Germinal center (tissue), 1 donor: ENCODE measurements at regions not wholly inside any gene's neighbourhood (a gene's known extent, or its start where the extent isn't known, plus 50 kb on each side); places are given as distances from the start of the nearest gene placed in this dataset.
"Not testable (repeated sequence)": the region's sequence is repeated elsewhere in the genome, so short reads cannot be mapped to it uniquely, and the experiment has no call there.

ENCODE experiments used
- DNase-seq: peaks from one replicate; pipeline ENCODE4 v3.0.0; 2012; ENCODE audit warnings: mixed read lengths, low spot score

- DNase-seq, result no peak
Measured at GRCh38 chr6:133051240-133051639, 189.9 kb upstream of the EYA4 start.

GRCh38 chr6:133052465-133052864, 188.7 kb upstream of the EYA4 start:
- no peak for DNase-seq

DNA sequence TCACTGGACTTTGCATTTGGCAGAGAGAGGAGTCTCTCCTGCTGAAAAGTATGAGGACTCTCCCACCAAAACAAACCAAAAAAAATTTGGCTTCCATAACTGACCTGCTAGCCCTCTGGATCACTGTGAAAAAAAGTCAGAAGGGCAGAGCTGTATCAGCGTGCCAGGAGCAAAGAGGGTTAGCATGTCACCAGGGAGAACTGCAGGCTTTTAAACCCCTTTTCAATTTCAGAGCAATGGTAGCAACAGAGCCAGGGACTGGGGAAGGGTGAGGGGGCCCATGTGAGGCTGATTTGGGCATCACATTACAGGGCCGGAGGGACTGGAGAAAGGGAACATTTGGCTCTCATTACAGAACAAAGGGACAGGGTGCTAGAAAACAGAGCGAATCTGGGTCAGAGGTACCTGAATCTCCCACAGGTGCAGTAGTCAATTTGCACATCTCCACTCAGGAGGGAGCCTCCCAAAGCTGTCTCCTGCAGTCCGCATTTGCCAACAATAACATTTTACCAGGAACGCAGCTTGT, 185.7 kb upstream of the EYA4 start:
- DNase-seq, result no peak

GRCh38 chr6:133057352-133057751, 183.8 kb upstream of the EYA4 start:
- DNase-seq, result no peak

GRCh38 chr6:133062077-133062476, 179.1 kb upstream of the EYA4 start:
- DNase-seq, result no peak

- DNase-seq, result no peak
Measured at GRCh38 chr6:133062696-133063306, 178.4 kb upstream of the EYA4 start.

DNA sequence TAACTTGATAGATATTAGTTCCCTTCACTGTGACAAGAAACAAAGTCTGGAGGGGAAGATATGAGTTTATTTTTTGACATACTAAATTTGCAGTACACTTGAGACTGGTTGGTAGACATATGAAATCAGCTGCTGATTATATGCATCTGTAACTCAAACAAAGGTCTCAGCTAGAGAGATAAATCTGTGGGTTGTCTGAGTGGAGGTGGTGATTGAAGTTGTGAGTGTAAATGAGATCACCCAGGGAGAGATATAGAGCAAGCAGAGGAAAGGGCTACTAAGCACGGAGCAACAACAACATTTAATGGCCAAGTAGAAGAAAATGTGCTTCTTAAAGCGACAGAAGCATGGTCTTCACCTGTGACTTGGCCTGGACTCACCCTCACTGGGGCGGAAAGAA, 173.2 kb upstream of the EYA4 start:
- DNase-seq, result no peak

GRCh38 chr6:133070410-133071043, 170.6 kb upstream of the EYA4 start:
- DNase-seq, result no peak

GRCh38 chr6:133079901-133080300, 161.3 kb upstream of the EYA4 start:
- no peak for DNase-seq

GRCh38 chr6:133083248-133083967, 157.7 kb upstream of the EYA4 start:
- DNase-seq, result no peak

DNA sequence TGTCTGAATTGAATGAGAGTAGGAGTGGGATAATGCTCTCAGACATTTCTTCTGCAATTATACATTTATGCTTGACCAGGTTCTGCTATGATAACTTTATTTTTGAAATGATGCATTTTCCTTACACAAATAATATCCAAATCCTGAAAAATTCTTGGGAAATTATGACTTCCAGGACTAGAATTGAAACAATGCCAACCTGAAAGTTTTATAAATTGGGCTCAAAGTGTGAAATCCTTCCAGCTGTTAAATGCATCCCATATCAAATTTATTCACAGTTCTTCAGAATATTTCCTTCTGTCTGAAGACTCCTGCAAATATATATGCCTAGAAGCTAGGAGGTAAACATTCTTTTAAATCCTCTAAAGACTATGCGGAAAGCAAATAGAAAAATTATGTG, 155.7 kb upstream of the EYA4 start:
- no peak for DNase-seq

DNA sequence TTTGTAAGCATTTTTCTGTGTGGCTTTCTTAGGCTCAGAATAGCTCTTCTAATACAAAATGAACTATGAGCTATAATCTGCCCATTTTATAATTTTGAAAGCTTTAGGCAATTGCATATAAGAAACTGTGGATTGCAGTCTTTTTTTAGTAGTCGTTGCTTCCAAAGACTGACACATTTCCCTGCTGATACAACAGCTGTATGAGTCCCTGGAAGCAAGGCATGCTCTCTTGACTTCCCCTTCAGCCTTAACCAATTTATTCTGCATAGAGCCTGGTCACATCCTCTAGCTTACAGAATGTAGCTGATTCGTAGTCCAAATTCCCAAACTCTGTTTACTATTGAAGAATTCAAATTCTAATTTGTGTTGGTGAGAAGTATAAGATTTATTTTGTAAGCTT, 155.3 kb upstream of the EYA4 start:
- DNase-seq, result no peak

DNA sequence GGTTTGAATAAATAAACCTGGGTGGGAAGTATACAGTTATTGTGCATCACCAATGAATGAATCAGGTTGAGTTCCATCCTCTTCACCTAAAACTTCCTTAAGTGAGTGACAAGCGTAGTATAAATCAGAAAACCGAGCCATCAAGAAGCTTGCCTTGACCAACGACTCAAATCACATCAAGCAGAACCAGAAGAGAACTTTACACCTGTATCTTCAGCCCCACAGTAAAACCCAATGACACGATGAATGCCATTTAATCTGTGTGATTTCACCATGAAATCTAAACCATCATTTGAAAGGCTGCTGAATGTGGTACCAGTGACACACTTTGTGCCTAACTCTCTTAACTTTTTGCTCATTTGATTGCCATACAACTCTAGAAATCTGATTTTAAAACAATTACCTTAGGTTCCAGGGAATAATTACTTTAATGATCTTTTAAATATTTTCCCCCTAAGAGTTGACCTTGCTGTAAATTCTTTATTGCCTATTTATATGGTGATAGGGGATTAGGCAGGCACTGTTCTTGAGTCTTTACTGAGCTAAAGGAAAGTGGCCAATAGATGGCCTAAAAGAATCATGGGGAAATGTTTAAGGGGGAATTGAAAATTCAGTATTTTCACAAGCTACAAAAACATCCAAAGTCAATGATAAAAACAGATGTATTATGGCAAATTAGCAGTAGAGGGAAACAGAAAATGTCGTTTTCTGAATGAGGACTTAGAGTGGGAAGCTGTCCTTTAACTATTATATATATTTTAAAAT, 152.0 kb upstream of the EYA4 start:
- DNase-seq, result no peak

- DNase-seq, result no peak
Measured at GRCh38 chr6:133092199-133092598, 149.0 kb upstream of the EYA4 start.

- no peak for DNase-seq
Measured at GRCh38 chr6:133092771-133093170, 148.4 kb upstream of the EYA4 start.

GRCh38 chr6:133093211-133093610, 147.9 kb upstream of the EYA4 start:
- not testable (repeated sequence) for DNase-seq

DNA sequence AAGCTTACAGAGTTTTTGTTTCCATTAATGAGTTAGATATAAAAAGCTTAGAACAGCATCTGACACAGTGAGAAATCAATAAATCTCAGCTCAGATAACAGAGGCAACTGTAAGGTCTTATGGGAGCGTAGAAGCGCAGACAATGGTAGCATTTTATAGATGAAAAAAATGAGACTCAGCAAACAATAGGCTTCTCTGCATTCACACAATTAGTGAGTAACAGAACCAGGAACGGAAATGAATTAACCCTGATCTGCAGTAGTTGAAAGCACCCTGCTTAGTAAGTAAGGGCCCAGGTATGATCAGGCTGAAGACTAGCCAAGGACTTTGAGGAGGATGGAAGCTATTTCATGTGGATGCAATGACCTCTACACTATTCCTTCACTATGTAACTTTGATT, 147.2 kb upstream of the EYA4 start:
- DNase-seq, result no peak

DNA sequence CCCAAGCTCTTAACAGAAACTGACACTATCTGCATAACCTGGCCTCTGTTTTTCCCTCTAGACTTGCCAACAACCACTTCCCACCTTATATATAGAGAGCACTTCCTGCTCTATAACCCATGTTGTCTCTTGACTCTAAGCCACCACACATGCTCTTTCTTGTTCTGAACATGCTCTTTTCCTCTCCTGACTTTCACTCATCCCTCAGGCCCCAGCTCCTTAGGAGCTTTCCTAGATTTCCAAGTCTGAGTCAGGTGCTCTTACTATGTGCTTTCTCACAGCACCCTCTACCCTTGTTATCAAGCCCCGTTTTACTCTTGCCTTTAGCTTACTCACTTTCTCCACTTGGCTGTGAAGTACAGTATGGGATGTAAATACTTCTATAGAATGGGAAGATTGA, 143.9 kb upstream of the EYA4 start:
- no peak for DNase-seq

GRCh38 chr6:133099573-133099972, 141.6 kb upstream of the EYA4 start:
- DNase-seq, result no peak

DNA sequence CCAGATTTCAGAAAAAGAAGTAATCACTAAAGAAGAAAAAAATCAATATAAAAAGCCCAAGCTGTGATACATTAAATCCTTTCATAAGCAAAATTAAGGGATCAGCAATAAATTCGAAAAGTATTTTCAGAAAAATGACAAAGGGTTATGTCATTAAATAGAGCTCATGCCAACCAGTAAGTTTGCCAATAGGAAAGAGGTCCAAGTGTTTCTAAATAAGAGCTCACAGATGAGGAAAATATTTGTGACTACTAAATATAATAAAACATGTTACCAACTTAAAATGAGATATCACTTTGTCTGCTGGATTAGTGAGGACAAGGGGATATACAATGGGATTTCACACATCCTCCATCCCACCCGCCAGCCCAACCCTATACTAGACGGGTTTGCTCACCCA, 140.3 kb upstream of the EYA4 start:
- DNase-seq, result no peak

DNA sequence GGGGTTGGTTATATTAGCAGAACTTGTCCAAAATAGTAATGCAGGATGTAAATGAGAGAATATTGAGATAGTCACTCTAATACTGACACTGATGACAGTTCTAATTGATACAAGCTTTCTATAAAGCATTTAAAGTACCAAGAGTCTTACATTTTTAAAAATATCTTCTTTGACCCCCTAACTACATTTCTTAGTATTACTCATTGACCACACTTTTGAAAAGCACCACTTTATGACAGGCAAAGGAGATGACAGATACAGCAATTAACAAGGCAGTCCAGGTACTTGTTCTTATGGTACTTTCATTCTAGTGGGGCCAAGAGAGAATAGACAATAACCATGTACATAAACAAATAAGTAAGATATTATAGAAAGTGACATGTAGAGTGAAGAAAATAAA, 139.4 kb upstream of the EYA4 start:
- no peak for DNase-seq

DNA sequence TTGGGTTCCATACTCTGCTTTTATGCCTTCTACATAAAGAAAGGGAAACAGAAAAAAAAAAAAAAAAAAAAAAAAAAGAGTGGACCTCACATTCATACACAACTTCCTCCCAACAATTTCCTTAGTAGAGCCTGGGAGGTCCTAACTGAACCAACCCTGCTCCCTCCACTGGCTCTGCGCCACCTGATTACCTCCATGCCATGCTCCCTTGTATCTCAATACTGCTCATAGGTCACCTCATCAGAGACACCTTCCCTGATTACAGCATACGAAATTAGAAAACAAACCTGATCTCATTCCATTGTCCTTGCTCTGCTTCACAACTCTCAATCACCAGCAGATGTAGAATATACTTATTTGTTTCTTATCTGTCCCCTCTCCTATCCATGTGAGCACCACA, 134.2 kb upstream of the EYA4 start:
- DNase-seq, result no peak

DNA sequence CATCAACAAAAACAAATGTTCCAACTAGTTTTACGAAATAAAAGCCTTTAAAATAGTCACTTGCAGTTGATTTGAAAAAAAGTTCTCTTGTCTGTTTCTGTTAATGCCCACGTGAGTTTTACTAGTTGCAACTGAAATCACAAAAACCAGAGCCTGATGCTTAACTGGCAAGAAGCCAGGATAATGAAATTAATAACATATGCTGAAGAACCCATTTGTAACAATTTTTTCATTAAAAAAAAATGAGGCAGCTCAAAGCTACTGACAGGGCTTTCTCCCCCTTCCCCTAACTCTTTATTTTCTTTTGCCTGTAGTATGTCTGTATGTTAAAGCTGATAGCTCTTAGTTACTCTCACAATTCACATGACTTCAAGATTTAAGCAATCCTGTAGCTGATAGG, 132.7 kb upstream of the EYA4 start:
- DNase-seq, result no peak
